NCI-H1092 treated with DMSO at 0.1 percent for 48 hours (cell line): ENCODE measurements at regions not wholly inside any gene's neighbourhood (a gene's known extent, or its start where the extent isn't known, plus 50 kb on each side); places are given as distances from the start of the nearest gene placed in this dataset.
A peak's percentile ranks its signal among the peaks of the same experiment; 100 is the strongest.

Source experiments
- DNase-seq: peaks from one replicate; lab custom pipeline; 2025; lab: John Stamatoyannopoulos, UW

DNA sequence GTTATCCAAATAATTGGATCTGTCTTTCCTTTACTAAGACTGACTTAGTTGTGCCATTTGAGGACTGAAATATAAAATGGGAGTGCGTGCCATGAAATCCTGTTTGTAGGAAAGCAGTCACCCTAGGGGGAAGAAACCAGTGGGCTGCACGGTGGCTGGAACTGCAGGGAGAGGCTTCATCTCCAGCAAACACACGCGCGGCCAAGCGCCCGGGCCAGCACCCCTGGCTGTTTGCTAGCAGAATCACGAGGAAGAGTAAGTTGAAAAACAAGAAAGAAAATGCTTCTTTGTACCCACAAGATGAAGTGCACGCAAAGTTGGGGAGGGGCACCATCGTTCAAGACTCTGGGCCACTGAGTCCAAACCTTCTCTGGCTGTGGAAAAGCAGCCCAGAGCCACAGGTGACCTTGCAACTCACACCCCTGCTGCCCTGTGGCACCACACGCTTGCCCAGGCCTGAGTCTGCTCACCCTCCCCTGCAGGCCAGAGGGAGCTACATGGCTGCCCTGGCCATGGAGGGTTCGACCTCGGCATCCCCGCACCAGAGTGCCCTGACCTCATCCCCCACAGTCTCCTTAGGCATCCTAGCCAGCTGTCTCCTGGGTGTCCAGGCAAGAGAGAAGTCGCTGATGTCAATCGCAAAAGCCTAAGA, 55.2 kb downstream of the IRX2 start:
- DNase-seq = no peak

DNA sequence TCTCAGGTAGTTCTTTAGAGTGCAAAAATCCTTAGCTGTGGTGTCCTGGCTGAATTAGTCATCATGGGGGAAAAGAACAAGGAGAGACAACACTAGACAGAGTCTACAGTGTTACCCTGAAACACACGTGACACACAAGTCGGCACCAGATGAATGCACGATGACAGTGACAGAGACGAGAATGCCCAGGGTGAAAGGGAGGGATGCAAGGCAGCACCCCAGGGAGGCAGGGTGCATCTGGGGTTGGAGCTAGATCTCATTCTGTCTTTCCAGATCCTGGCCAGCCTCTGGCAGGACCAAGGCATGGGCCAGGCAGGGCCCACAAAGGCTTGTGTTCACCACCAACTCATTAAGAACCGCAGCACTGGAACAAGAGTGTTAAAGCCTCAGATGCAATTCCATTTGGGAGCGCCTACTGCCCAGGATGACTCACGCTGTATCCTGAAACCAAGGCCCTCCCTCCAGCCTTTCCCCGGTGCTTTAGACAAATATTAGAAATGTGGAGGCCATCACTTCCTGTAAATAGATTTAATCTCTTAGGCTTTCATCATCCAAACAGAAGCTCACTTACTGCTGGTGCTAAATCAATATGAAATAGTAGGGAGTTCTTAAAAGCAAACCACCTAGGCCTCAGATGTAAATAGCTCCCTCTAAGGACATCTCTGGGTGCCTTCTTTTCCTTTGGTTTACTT, 56.1 kb downstream of the IRX2 start:
- DNase-seq = no peak

DNA sequence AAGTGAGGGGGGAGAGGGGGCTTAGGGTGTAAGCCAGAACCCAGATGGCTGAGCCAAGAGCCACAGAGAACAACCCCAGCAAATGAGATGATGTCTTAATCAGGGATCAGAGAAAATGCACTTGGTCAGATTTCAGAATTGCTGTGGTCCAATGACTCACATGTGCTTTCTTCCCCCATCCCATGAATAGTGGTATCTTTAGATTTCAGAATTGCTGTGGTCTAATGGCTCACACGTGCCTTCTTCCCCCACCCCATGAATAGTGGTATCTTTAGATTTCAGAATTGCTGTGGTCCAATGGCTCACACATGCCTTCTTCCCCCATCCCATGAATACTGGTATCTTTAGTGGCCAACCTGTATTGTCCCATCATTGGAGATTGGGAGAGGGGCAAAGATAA, 59.9 kb downstream of the IRX2 start:
- no peak for DNase-seq

DNA sequence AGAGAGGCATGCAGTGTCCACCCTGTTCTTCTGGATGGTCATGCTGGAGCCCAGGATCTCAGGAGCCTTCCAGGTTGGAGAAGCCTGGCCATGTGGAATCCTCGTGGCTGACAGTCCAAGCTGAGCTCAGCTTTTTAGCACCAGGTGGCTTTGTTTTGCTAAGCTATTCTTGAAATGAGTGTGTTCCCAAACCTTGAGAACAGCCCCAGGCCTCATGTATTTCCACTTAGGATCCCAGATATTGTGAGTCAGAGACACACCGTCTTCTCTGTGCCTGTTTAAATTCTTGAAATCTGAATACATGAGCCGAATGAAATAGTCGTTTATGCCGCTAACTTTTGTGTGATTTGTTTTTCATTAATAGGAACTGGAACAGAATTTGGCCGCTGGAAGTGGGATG, 61.2 kb downstream of the IRX2 start:
- DNase-seq = no peak

DNA sequence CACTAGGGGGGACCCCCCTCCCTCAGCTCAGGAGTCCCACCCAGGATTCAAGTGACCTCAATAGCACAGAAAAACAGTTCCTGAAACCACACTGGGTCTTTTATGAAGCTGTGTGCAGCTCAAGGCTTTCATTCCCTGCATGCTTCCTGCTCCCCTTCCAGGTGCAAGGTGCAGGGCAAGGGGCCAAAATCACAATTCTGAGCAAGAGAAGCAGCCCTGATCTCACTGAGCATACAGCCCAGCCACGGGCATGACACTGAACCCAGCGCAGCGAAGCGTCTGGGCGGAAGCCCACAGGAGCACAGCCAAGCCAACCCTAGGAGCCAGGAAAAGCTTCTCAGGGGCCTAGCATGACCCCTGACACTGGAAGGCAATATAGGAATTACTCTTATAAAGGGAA, 62.9 kb downstream of the IRX2 start:
- peak; percentile 40 for DNase-seq

DNA sequence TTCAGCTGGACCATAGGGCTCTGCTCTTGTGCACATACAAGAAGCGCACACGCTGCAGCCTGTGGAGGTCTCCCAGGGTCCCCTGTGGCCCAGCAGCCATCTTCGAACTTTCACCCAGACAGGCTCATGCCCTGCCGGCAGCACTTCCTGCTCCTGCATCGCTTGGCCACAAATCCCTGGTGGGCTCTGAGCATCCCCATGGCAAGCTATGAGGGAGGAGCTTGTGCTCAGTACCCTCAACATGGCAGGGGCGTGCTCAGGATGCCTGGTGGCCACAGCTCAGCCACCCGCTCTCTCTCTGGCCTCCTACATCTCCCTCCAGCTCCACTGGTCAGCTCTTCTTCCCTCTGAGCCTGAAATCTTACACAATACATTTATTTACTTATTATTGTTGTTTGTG, 63.7 kb downstream of the IRX2 start:
- no peak for DNase-seq

DNA sequence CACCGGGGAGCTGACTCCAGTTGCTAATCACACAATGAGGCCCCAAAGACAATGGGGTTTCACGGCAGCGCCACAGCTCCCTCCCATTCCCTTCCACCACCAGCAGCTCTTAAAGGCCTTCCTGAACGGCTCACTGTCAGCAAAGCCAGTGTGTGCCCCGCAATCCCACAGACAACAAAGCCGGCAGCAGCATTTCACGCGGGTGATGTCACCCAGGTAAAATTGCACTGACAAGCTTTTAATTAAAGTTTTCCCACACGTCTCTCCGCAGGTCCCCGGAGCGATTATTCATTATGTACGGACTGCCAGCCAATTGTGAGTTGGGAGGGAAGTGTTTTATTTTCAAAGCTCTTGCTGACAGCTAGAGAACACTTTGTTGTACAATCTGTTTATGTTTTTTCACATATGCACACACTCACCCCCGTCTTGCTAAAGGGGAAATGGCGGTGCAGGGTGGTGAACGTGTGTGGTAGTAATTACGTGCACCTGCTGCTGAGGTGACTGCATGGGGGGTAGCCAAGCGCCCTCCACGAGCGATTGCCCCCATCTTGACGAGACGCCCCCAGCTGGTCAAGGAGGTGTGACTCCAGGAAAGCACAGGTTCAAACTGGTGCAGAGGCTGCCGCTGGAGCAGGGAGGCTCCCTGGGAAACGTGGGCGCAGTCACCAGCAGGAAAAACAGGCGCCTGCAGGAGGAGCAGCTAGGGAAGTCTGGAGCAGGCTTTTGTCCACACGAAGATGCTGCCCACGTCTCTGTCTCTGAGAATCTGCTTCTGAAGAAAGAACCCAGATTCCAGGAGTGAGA, 65.0 kb downstream of the IRX2 start:
- DNase-seq = no peak

DNA sequence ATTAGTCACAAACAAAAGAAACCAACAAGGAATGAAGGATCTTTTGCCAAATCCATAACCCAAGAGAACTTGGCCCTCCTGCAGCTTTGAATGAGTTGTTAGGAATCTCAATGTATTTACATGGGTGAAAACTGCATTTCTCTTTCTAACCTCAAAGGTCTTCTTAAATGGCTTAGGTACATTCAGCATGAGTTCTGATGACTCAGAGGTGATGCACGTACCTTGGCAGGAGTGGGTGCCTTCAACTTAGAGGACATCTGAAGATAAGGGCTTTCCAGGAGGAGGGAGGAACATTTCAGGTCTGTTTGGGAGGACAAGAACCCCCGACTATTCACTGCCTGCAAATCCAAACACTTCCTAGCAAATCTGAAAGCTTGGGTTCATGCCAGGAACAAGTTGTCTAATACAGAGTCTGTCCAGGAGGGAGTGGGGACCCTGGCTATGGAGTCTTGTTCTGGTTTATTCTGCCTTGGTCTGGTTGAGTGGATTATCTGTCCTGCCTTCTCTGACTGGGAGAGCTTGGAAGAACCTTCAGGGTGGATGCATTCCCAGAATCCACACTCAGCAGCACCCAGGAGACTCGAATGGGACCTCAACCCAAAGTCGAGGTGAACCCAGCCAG, 65.7 kb downstream of the IRX2 start:
- no peak for DNase-seq

DNA sequence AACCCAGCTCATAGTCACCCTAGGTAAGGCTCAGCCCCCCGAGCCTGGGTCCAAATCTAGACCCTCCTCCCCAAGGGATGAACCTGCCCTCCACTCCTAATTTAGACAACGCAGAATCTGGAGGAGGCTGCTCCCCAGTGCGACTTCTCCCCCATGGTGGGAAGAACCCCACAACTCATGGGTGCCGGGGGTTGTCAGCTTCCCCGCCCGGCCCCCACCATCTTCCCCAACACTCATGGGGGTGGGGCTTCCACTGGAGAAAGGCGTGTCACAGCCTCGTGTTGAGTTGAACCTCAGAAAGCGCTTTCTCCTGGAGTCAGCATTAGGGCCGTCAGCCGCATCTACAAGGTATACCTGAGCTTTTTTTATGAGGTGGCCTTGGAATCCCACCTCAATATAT, 66.9 kb downstream of the IRX2 start:
- no peak for DNase-seq

DNA sequence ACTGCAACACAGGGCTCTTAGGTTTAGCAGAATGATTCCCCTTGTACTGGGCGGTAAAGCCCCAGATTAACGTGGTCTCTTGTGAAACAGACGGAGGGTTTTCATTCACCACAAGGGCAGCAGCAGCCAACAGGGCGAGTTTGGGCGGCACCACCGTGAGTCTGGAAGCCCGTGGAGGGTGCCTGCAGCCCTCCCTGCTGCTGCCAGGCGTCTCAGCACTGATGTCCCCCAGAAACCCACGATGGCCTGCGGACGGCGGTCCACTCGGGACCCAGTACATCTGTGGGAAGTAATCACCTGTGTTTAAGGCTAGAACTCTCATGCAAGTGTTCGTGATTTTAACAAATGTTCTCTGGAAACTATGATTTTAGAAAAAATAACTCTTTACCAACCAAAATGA, 67.8 kb downstream of the IRX2 start:
- no peak for DNase-seq

DNA sequence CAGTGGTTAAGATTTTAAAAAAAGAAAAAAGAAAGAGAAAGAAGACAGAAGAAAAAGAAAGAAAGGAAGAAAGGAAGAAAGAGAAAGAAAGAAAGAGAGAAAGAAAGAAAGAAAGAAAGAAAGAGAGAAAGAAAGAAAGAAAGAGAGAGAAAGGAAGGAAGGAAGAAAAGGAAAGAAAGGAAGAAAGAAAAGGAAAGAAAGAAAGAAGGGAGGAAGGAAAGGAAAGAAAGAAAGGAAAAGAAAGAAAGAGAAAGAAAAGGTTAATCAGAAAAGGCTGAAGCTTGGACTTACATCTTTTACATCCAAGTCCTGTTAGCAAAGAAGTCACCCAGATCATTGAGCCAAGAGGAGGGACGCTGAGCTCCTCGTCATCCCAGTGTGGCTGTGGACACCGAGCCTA, 70.0 kb downstream of the IRX2 start:
- DNase-seq = no peak

DNA sequence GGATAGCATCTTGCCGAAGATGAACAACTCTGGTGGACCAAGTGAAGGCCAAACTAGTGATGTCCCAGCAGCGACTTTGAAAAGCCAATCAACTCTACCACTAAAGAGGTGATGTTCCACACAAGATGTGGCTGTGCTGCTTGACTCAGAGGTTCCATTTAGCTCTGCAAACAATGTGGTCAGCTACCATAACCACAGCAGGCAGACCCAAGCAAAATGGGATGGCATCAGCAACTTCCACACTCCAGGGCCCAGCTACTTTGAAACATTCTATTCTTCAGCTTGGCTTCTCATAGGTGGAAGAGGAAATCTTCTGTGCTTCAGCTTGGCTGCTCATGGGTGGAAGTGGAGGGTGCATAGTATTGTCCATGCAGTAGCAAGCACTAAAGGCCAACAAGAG, 70.5 kb downstream of the IRX2 start:
- no peak for DNase-seq

DNA sequence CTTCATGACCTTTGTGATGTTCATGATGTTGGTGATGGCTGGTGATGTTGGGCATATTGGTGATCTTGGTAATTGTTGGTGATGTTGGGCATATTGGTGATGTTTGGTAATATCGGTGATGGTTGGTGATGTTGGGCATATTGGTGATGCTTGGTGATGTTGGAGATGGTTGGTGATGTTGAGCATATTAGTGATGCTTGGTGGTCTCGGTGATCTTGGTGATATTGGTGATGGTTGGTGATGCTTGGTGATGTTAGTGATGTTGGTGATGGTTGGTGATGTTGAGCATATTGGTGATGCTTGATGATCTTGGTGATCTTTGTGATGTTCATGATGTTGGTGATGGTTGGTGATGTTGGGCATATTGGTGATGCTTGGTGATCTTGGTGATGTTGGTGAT, 73.8 kb downstream of the IRX2 start:
- DNase-seq = no peak

DNA sequence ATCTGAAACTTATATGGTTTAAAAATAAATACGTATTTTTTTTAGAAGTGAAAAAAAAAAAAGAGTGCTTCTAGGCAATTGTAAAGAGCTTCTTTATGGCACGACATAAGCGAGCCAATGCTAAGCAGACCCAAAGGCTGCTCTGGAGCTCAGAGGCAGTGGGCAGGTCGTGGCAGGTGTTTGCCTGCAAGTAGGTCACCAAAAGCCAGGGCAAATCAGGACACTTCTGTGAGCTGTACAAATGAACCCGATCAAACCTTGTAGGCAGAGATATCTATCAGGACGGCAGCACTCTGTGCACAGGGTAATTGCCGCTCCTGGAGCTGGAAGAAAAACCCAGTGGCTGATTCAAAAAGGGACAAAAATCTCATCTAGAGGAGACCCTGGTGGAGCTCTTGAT, 75.9 kb downstream of the IRX2 start:
- DNase-seq = peak; percentile 51

DNA sequence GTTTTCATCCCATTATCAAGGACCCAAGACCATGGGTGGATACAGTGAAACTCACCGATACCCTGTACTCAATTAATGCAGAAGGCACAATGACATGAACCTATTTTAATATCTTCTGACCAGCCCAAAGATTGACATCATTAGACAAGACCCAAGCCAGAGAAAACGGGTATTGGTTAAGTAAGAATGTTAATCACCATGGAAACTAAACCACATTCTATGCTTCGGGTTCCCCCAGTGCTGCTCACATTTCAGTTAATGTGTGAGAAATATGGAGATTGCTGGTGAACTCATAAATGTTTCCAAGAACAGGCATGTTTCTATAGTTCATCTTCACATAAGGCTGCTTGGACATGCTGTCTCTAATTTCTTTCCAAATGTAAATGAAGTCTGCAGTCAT, 77.0 kb downstream of the IRX2 start:
- DNase-seq = no peak

DNA sequence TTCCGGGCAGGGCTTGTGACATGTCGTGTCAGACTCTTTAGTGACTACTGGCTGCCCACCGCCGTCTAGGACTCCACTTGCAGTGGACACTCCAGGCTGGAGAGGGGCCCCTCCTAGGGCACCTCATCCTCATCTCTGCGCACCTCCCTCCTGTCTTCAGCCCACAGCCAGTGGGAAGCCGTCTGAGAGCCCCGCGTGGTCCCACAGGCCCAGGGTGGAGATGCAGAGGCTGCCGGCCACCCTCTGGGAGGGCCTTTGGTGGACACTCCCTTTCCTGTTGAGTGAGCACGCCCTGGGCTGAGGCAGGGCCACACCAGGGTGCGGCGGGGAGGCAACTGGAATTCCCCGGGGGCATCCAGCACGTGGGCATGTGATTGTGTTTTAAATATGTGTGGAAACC, 80.5 kb downstream of the IRX2 start:
- no peak for DNase-seq

DNA sequence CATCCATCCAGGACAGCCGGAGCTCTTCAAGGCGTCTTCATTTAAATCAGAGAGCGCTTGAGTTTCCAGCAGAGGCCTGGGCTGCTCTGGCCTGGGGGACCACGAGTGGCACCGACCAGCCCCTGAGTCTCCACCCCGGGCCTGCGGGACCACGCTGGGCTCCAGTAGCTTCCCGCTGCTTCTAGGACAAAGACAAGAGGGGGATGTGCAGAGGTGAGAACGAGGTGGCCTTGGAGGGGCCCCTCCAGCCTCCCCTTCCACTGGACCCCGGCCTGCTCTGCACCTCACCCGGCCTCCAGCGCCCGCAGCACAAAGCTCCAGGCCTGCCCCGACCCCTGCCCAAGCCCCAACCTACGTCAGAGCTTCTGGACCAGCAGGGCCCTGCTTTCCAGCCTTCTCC, 81.6 kb downstream of the IRX2 start:
- DNase-seq = no peak

DNA sequence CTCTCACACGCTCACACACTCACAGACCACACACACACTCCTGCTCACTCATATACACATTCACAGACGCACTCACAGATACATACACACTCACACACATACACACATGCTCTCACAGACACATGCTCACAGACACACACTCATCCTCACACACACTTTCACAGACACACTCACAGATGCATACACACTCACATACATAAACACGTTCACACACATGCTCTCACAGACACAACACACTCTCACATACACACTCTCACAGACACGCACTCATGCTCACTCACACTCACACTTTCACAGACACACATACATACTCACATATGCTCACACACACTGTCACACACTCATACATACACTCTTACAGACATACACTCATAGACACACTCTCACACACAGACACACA, 82.2 kb downstream of the IRX2 start:
- no peak for DNase-seq

DNA sequence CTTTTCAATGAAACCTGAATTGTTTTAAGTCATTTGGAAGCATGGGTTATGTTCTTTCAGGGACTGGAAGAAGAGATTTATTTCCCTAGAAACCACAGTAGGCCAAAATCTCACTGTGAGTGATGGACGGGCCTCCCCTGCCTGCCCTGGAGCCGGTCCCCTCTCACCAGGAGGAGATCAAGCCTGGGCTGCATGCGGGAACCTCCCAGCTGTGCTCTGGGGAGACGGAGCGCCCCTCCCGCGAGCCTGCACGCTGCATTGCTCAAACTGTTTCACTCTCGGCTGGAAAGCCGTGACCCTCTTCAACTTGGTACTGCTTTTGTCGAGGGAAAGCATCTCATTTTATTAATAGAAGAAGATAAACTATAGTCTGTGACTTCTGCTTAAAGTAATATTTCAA, 85.4 kb downstream of the IRX2 start:
- DNase-seq = no peak

DNA sequence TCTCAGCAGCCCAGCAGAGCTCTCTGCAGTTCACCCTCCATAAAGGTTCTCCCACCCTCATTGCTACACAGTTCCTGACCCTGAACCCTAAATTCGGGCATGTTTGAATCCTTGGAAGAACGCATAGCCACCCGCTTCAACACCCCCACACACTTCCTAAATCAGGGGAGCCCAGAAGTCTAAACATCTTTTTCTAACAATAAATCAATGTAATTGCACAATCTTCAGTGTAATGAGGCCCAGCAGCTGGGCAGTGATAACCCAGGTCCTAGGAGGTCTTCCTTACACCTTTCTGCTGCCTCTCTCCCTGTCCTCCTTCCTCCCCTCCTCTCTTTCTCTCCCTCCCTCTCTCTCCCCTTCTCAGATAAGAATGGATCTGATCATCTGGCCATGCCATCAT, 88.0 kb downstream of the IRX2 start:
- no peak for DNase-seq

DNA sequence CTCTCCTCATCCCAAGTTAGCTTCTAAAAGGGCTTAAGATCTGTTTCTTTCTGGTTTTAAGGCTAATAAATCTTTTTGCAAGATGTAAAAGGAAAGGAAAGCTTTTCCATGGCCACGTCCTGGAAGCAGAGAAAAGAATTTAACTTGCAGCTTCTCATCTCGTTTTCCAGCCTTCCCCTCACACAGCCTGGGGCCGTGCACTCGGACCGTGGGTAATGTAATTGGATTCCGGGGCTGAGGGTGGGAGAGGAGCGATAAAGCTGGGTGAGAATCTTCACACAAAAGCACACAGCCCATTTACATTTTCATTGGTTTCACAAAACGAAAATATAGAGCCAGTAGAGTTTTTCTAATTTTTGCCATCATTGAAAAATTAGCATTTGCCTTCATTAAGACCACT, 91.2 kb downstream of the IRX2 start:
- no peak for DNase-seq

DNA sequence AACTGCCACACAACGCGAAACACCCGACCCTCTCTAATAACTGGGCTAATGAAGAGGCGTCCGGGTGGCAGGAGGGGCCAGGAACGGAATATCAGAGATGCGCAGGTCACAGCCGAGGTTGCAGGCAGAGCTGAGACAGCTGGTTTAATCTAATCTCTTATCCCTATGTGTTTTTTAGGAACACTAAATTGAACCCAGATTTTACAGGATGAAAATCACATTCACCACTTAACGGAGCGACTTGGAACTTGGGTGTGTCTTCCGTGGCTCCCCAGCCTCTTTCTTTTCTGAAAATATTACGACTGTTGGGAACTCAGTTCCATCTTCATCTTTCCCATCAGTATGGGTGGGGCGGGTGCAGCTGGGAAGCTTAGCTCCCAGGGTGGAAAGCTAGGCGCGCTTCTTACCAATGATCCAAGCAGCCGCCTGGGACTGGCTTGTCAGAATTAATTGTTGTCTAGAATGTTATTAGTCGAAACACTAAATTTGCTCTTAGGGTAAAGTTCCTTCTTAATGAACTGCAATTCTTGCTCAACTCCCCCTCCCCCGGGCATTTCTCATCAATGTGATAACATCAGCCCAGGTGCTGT, 92.5 kb downstream of the IRX2 start:
- no peak for DNase-seq

DNA sequence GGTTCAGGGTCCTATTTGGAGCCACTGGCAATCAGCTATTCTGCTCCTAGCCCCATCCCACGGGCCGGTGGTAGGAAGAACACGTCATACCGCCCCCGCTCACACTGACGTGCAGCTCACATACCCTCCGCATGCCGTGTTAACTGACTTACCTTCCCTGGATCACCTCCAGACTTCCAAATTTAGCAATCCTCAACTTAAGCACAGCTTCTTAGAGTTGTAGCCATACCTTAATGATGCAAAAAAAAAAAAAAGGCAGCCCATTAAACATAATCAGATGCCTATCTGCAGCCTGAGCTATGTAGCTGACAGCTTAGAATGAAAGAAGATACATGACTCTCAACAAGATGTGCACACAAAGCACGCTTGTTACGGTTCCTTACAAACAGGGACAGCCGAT, 93.0 kb downstream of the IRX2 start:
- no peak for DNase-seq
